GM18511 (cell line): ENCODE measurements at regions not wholly inside any gene's neighbourhood (a gene's known extent, or its start where the extent isn't known, plus 50 kb on each side); places are given as distances from the start of the nearest gene placed in this dataset.

Experiments used
- ATAC-seq: cut with Tn5 transposase; IDR thresholded peaks from one replicate; pipeline ENCODE4 v1.9.1; 2021; ENCODE audit warnings: mild to moderate bottlenecking, moderate library complexity; ENCODE audit not compliant: unreplicated experiment

- no peak for ATAC-seq
These were observed 2595.9 kb downstream of the PCDH7 start for GRCh38 chr4:33316033-33316432.

DNA sequence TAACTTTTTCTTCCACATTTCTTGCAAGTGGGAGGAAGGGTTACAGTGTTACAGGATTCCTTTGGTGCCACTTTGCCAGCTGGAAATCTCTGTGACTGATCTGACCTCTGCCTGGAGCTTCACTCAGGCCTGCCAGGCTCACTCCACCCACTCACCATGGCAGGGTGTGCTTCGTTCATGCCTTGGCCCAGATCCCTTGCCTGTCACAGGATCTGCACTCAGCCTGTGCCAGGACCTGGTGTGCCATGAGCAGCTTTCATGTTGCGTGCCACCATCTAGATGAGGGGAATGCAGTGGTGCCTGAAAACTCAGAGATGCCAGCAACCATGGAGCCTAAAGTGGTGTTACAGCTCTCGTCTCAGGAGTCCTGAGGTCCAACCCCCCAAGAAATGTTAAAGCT, 2596.4 kb downstream of the PCDH7 start:
- ATAC-seq, result no peak

DNA sequence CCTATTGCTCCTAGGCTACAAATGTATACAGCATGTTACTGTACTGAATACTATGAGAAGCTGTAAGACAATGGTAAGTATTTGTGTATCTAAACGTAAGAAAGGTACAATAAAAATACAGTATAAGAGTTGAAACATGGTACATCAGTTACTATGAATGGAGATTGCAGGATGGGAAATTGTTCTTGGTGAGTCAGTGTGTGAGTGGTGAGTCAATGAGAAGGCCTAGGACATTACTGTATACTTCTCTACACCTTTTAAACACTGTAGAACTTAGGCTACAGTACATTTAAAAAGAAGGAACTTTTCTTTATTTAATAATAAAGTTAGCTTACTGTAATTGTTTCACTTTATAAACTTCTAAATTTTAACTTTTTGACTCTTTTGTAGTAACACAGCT, 2603.2 kb downstream of the PCDH7 start:
- ATAC-seq, result no peak

DNA sequence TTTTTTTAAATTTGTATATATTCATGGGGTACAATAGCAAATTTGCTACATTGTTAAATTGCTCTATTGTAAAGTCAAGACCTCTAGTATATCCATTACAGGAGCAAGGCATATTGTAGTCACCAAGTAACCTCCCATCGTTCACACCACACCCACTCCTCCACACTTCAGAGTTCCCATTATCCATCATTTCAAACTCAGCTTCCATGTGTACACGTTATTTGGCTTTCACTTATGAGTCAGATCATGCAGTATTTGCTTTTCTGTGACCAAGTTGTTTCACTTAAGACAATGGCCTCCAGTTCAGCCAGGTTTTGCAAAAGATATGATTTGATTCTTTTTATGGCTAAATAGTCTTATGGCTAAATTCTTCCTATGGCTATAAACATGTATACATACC, 2614.2 kb downstream of the PCDH7 start:
- no peak for ATAC-seq

GRCh38 chr4:33339762-33340161, 2619.6 kb downstream of the PCDH7 start:
- ATAC-seq, result no peak

DNA sequence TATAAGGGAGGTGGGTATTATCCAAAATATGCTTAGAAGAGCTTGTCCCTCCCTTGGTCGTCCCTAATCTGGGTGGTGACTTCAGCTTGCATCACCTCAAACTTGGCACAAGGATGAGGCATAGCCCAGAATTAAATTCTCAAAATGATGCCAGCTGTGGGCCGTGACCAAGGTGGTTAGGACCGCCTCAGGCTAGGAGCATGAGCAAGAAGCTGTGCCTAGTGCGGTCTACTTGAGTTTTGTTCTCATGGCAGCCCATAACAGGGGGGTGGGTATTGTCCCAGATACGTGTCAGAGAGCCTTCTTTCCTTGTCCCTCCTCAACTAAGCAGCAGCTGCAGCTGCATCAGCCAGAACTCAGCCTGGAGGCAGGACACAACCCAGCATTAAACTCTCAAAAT, 2620.0 kb downstream of the PCDH7 start:
- no peak for ATAC-seq

DNA sequence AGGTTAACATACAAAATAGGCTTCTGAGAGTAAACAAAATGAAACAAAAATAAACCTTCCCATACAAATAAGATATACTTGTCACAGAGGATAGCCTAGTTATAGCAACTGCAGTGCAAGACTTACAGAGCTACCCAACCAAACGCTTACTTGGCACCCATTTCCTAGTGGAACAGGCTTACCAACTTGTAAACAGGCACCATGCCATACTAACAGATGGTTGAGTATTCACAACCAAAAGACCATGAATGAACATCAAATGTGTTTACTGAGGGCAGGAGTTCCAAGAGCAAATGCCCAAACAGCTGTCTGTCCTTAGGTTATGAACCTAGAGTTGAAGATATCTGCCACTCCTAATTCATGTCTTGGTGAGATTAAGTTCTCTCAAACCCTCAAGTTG, 2629.2 kb downstream of the PCDH7 start:
- no peak for ATAC-seq

- ATAC-seq, result no peak
These were observed 2637.0 kb downstream of the PCDH7 start for GRCh38 chr4:33357121-33357520.

DNA sequence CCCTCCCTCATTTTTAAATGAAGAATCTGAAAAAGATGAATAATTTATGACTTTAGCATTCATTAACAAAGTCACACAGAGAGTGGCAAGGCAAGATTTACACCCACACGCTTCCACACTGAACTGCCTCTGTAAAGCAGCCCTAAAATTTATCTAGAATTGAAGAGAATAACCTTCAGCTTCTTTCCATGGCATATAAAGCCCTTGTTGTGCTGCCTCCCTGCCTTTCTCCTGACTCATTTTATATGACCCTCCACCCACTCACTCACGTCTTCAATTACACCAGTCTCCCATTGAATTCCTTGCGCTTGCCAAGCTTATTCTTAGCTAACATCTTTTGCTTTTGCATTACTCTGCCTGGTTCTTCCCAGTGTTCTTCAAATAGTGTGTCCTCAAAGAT, 2649.3 kb downstream of the PCDH7 start:
- no peak for ATAC-seq

DNA sequence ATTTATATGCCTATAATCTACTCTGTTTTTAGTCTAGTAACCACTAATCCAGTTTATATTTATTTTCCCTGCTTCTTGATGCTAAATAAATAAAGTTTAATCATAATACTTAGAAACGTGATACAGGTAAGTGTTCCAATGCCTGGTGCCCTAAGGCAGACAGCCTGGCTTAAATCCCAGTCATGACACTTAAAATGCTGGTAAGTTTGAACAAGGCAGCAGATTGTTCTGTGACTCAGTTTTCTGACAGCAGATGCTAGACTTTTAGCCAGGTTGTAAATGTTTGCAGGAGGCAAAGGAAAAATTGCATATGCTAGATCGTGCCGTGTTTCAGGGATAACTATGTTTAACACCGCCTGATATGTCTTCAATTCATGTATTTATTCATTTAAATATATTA, 2661.6 kb downstream of the PCDH7 start:
- no peak for ATAC-seq

DNA sequence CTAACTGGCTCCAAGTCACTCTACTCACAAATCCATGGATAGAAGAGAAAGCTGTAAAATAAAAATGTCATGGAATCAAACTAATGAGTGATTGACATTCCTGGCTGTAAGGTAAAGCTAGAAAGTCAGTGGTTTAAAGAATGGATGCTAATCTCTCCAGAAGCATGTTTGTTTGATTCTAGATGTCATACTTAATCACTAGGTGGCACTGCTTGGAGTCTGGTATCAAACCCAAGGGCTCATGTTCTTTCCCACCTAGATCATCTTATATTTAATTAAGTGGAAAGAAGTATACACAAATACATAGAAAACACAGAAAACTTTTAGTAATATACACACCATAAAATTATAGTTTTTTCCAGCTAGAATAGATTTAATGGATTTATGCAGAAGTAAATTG, 2666.6 kb downstream of the PCDH7 start:
- no peak for ATAC-seq

DNA sequence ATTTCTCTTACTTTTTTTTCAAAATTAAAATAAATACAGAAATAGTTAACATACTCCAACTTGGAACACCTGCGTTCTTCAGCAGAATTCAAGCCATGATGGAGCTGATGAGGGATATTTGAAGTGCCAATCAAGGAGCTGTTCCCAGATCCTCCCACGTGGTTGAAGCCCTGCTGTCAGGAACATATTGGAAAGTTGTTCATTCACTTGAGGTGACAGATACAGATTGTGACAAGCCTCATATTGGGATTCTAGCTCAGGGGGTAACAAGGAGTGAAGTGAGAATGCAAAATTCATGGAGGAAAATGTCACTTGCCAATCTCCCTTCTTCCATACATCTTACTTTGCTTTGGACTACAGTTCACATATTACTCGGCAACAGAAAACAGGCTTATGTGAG, 2670.8 kb downstream of the PCDH7 start:
- ATAC-seq, result no peak

DNA sequence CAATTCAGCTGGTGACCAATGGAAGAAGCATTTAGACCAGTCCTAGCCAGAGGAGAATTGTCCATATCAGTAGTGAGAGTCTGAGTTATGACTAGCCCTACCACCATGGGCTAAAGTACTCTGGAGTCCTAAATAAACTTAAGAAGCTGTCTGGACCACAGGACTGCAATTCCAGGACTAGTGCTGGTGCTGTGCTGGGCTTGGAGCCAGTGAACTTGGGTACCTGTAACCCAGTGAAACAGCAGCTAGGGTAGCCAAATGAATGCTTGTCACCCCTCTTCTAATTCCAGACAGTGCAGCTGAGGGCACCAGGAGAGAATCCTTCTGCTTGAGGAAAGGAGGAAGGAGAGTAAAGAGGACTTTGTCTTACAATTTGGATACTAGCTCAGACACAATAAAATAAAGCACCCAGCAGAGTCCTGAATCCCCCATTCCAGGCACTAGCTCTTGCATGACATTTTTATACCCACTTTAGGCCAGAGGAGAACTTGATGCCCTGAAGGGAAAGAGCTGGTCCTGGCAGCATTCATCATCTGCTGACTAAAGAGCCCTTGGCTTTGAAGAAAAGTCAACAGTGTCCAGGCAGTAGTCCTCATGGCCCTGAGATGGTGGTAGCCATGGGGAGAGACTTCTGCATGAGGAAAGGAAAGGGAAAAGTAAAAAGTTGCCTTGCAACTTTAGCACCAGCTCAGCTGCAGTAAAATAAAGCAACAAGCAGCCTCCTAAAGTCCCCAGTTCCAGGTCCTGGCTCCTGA, 2675.7 kb downstream of the PCDH7 start:
- no peak for ATAC-seq

DNA sequence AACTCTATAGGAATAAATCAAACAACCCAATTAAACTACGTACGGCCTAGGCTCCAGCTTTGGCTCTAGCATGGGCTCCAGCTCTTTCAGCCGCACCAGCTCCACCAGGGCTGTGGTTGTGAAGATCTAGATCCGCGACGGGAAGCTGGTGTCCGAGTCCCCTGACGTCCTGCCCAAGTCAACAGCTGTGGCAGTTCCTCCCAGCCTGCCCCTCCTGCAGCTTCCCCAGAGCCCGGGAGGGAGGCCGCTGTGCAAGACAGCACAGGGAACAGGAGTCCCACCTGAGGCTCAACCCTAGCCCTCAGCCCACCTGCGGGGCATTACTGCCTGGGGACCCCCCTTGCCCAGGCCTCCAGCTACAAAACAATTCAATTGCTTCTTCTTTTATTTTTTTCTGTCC, 2680.3 kb downstream of the PCDH7 start:
- ATAC-seq, result no peak

DNA sequence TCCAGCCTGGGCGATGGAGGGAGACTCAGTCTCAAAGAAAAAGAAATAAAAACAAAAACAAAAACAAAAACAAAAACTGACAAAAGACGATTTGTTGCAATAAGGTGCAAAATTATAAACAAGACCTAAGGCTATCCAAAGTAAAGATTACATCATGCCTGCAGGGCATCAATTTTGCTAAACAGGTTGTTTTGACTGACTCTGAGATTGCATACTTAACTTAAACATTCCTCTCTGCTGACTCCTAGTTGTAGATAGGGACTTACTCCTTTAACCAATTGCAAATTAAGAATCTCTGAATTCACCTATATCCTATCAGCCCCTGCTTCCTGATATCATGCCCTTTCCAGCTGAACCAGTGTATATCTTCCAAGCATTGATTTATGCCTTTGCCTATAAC, 2687.3 kb downstream of the PCDH7 start:
- no peak for ATAC-seq

DNA sequence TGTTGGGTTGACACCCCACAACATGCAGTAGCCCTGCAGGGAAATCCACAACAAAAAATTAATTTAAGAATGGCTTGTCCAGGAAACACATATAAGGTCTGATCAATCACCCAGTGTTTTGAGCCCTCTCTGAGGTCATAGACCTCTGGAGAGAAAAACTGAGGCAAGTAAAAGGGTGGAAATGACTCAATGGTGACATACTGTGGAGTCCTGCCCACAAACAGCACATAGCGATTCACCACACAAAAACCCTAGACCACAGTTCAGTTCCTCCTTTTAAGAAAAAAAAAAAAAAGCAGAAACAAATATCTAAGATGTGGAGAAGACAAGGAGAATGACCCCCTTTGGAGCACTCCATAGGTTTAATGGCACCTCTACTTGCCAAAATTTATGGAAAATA, 2691.0 kb downstream of the PCDH7 start:
- ATAC-seq, result no peak

GRCh38 chr4:33421887-33422286, 2701.7 kb downstream of the PCDH7 start:
- no peak for ATAC-seq

- ATAC-seq, result no peak
These were observed 2702.5 kb downstream of the PCDH7 start for GRCh38 chr4:33422656-33423055.

DNA sequence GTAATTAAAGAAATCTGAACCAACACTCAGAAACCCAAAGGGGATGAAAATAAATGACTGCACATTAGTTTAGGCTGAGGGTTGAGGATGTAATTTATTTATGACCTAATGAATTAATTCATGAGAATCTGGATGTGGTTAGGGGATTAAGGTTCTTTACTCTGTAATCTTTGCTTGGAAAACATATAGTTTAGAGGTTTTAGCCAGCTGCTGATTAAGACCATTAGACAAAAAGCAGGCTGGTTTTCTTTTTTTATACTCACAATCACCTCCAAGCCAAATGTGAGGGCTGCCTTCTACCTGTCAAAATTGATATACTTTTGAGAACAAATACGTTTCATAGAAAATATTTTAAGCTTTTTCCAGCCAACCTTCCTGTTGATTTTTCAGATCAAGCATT, 2705.8 kb downstream of the PCDH7 start:
- no peak for ATAC-seq

DNA sequence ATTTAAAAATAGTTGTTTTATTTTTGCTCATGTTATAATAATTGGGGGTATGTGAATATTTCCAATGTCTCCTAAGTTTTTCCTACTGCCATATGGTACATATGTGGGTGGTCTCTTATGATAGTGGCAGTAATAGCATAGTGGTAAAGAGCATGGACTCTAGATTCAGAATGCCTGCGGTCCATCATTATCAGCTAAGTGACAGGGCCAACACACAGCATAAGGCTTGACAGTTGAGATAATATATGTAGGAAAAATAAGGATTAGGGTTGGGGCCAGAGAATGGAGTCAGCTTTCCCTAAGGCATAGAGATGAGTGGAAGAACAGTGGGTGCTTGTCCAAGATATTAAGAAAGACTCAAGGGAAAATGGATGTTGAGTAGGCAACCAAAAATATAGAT, 2707.5 kb downstream of the PCDH7 start:
- ATAC-seq, result no peak

DNA sequence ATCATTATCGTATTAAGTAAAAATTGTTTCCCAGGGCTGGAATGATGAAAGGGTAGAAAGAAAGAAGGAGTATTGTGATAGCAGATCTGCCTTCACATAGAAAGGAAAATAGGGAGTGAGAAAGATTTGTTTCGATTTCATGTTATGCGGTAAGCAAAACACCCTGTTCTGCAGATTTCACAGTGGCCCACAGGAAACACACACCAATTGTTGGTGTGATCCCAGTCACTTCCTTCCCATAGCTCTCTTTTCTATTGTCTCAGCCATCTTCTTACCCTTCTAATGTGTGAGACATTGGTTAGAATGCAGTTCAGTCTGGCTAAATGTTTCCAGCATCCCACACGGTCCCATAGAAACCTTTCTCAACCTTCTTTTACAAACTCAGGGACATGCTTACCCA, 2709.8 kb downstream of the PCDH7 start:
- ATAC-seq, result no peak

GRCh38 chr4:33437406-33437805, 2717.2 kb downstream of the PCDH7 start:
- no peak for ATAC-seq

- no peak for ATAC-seq
These were observed 2726.8 kb downstream of the PCDH7 start for GRCh38 chr4:33446953-33447352.
